ENCODE measurements at regions not wholly inside any gene's neighbourhood (a gene's known extent, or its start where the extent isn't known, plus 50 kb on each side); places are given as distances from the start of the nearest gene placed in this dataset.

DNA sequence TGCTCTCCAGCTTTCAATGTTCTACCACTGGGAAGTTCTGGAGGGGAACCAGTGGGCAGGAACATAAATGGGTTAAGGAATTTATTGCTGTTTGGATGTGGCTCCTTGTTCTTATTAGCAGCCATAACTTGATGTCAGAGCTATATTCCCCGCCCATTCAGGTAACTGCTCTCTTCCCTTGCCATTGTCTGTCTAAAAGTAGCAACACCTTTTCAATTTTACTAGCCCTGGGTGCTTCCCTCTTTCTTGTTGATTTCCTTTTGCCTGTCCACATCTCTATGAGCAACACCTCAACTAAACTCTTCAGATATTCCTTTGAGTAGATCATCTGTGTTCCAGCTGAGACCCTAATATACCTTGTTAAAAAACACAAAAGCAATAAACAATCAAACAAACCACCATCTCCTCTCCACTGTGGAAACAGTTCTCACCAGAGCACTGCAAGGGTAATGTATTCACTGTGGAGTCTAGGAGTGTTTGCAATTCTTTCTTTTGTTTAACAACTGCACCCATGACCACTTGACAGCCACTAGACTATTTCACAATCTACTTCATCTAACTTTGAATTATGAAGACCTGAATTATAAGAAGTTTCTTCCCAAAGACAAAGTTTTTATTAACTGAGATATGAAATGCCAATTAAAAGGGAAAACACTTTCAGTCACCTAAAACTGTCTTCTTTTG, 436.7 kb downstream of the IPMK start:
- CTCF ChIA-PET: no interaction called here
- Histone ChIP-seq H3K79me2 (ENCODE audit: insufficient read depth) (no peaks in the 10 kb centered on the region), H3K9ac (no peak overlapping the region), H3K4me3 (ENCODE audit: low read depth in 2 of 2, low read length in 1 of 2) (no peak overlapping the region), H3K27ac (ENCODE audit: low read depth in 2 of 2, low read length in 1 of 2) (no peak overlapping the region), H3K36me3 (replicated peaks in 1 of 2; ENCODE audit: control insufficient read depth in 1 of 2, insufficient read depth in 2 of 2, low read length in 1 of 2) (no peaks in the 10 kb centered on the region), H3K27me3 (ENCODE audit: insufficient read depth) (no peaks in the 10 kb centered on the region), H4K20me1 (ENCODE audit: insufficient read depth) (no peaks in the 10 kb centered on the region), H3K9me2 (no peaks in the 10 kb centered on the region), H3K4me2 (no peak overlapping the region), H3F3A (replicated peaks; ENCODE audit: insufficient read depth) (no peaks in the 10 kb centered on the region), H3K9me3 (no peaks in the 10 kb centered on the region), H2AFZ (ENCODE audit: low read depth) (no peak overlapping the region), H3K4me1 (ENCODE audit: control insufficient read depth in 1 of 2, insufficient read depth in 2 of 2, low read depth in 1 of 2, low read length in 1 of 2) (no peaks in the 10 kb centered on the region)
- TF ChIP-seq, protein P1, sequence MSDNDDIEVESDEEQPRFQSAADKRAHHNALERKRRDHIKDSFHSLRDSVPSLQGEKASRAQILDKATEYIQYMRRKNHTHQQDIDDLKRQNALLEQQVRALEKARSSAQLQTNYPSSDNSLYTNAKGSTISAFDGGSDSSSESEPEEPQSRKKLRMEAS (IDR thresholded peaks at IDR 0.05; ENCODE audit: low read depth): no peak
- TF ChIP-seq FOSL2 (IDR thresholded peaks at IDR 0.05; ENCODE audit: borderline replicate concordance, low read depth) (no peak), NFIC (IDR thresholded peaks at IDR 0.05; ENCODE audit: borderline replicate concordance) (no peak), RXRA (IDR thresholded peaks at IDR 0.05; ENCODE audit: borderline replicate concordance, low read depth) (no peak), EZH2phosphoT487 (IDR thresholded peaks at IDR 0.05; ENCODE audit: borderline replicate concordance, low read depth) (no peak), TCF12 (IDR thresholded peaks at IDR 0.05) (no peak), RCOR1 (IDR thresholded peaks at IDR 0.05; ENCODE audit: low read length) (no peak), FOXJ3 (CRISPR knock-in tag; IDR thresholded peaks at IDR 0.05) (no peak), YY1 (IDR thresholded peaks at IDR 0.05; ENCODE audit: low read depth) (no peak), EP300 (IDR thresholded peaks at IDR 0.05; ENCODE audit: borderline replicate concordance in 1 of 2, low read depth in 1 of 2, low read length in 1 of 2) (no peak), TEAD4 (IDR thresholded peaks at IDR 0.05; ENCODE audit: borderline replicate concordance, insufficient read depth) (no peak), MXI1 (IDR thresholded peaks at IDR 0.05; ENCODE audit: low read depth, low read length) (no peak), CHD2 (IDR thresholded peaks at IDR 0.05; ENCODE audit: low read length, partially characterized antibody) (no peak), NRF1 (IDR thresholded peaks at IDR 0.05; ENCODE audit: low read depth, low read length) (no peak), SIN3A (IDR thresholded peaks at IDR 0.05; ENCODE audit: borderline replicate concordance, low read depth, low read length) (no peak), FOXM1 (IDR thresholded peaks at IDR 0.05; ENCODE audit: low read depth) (no peak)
- TF ChIP-seq, protein P2, sequence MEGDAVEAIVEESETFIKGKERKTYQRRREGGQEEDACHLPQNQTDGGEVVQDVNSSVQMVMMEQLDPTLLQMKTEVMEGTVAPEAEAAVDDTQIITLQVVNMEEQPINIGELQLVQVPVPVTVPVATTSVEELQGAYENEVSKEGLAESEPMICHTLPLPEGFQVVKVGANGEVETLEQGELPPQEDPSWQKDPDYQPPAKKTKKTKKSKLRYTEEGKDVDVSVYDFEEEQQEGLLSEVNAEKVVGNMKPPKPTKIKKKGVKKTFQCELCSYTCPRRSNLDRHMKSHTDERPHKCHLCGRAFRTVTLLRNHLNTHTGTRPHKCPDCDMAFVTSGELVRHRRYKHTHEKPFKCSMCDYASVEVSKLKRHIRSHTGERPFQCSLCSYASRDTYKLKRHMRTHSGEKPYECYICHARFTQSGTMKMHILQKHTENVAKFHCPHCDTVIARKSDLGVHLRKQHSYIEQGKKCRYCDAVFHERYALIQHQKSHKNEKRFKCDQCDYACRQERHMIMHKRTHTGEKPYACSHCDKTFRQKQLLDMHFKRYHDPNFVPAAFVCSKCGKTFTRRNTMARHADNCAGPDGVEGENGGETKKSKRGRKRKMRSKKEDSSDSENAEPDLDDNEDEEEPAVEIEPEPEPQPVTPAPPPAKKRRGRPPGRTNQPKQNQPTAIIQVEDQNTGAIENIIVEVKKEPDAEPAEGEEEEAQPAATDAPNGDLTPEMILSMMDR (IDR thresholded peaks at IDR 0.05): no peak
- TF ChIP-seq, protein P3, sequence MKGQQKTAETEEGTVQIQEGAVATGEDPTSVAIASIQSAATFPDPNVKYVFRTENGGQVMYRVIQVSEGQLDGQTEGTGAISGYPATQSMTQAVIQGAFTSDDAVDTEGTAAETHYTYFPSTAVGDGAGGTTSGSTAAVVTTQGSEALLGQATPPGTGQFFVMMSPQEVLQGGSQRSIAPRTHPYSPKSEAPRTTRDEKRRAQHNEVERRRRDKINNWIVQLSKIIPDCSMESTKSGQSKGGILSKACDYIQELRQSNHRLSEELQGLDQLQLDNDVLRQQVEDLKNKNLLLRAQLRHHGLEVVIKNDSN (IDR thresholded peaks at IDR 0.05; ENCODE audit: borderline replicate concordance, low read depth): no peak
- TF ChIP-seq, protein P4, sequence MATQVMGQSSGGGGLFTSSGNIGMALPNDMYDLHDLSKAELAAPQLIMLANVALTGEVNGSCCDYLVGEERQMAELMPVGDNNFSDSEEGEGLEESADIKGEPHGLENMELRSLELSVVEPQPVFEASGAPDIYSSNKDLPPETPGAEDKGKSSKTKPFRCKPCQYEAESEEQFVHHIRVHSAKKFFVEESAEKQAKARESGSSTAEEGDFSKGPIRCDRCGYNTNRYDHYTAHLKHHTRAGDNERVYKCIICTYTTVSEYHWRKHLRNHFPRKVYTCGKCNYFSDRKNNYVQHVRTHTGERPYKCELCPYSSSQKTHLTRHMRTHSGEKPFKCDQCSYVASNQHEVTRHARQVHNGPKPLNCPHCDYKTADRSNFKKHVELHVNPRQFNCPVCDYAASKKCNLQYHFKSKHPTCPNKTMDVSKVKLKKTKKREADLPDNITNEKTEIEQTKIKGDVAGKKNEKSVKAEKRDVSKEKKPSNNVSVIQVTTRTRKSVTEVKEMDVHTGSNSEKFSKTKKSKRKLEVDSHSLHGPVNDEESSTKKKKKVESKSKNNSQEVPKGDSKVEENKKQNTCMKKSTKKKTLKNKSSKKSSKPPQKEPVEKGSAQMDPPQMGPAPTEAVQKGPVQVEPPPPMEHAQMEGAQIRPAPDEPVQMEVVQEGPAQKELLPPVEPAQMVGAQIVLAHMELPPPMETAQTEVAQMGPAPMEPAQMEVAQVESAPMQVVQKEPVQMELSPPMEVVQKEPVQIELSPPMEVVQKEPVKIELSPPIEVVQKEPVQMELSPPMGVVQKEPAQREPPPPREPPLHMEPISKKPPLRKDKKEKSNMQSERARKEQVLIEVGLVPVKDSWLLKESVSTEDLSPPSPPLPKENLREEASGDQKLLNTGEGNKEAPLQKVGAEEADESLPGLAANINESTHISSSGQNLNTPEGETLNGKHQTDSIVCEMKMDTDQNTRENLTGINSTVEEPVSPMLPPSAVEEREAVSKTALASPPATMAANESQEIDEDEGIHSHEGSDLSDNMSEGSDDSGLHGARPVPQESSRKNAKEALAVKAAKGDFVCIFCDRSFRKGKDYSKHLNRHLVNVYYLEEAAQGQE (IDR thresholded peaks at IDR 0.05; ENCODE audit: low read depth, low read length): no peak
- TF ChIP-seq, protein P5, sequence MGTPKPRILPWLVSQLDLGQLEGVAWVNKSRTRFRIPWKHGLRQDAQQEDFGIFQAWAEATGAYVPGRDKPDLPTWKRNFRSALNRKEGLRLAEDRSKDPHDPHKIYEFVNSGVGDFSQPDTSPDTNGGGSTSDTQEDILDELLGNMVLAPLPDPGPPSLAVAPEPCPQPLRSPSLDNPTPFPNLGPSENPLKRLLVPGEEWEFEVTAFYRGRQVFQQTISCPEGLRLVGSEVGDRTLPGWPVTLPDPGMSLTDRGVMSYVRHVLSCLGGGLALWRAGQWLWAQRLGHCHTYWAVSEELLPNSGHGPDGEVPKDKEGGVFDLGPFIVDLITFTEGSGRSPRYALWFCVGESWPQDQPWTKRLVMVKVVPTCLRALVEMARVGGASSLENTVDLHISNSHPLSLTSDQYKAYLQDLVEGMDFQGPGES (IDR thresholded peaks at IDR 0.05; ENCODE audit: low read depth, low read length): no peak
- no peak for DNase-seq
- WGBS (ENCODE audit: low lambda C conversion rate): 5% methylated on average over 1 of the region's 1 CpG
- POLR2A ChIA-PET: no interaction called here
